ENCODE measurements at regions not wholly inside any gene's neighbourhood (a gene's known extent, or its start where the extent isn't known, plus 50 kb on each side); places are given as distances from the start of the nearest gene placed in this dataset.

- no peaks in the 10 kb centered on the region for H3K27me3 ChIP-seq
- no peak overlapping the region for H3K4me3 ChIP-seq
- no peaks in the 10 kb centered on the region for H3K36me3 ChIP-seq
- no peaks in the 10 kb centered on the region for H3K9me3 ChIP-seq
- TF ChIP-seq, protein P1, sequence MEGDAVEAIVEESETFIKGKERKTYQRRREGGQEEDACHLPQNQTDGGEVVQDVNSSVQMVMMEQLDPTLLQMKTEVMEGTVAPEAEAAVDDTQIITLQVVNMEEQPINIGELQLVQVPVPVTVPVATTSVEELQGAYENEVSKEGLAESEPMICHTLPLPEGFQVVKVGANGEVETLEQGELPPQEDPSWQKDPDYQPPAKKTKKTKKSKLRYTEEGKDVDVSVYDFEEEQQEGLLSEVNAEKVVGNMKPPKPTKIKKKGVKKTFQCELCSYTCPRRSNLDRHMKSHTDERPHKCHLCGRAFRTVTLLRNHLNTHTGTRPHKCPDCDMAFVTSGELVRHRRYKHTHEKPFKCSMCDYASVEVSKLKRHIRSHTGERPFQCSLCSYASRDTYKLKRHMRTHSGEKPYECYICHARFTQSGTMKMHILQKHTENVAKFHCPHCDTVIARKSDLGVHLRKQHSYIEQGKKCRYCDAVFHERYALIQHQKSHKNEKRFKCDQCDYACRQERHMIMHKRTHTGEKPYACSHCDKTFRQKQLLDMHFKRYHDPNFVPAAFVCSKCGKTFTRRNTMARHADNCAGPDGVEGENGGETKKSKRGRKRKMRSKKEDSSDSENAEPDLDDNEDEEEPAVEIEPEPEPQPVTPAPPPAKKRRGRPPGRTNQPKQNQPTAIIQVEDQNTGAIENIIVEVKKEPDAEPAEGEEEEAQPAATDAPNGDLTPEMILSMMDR (IDR thresholded peaks at IDR 0.05) = no peak
- no peak for TF ChIP-seq POLR2A (IDR thresholded peaks at IDR 0.05)
- DNase-seq = no peak
- no peak overlapping the region for H3K27ac ChIP-seq
- no peaks in the 10 kb centered on the region for H3K4me1 ChIP-seq
These were observed 284.0 kb upstream of the GADL1 start for GRCh38 chr3:31178467-31178866.

DNA sequence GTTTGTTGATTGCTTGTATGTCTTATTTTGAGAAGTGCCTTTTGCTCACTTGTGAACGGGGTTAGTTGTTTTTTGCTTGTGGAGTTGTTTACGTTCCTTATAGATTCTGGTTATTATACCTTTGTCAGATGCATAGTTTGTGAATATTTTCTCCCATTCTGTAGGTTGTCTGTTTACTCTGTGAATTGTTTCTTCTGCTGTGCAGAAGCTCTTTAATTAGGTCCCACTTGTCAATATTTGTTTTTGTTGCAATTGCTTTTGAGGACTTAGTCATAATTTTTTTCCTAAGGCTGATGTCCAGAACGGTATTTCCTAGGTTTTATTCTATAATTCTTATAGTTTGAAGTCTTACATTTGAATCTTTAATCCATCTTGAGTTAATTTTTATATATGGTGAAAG, 285.3 kb upstream of the GADL1 start:
- TF ChIP-seq, protein P1 (IDR thresholded peaks at IDR 0.05) = no peak
- TF ChIP-seq POLR2A (IDR thresholded peaks at IDR 0.05) = no peak
- Histone ChIP-seq H3K9me3 (no peaks in the 10 kb centered on the region), H3K4me3 (no peak overlapping the region), H3K27me3 (no peaks in the 10 kb centered on the region), H3K27ac (no peak overlapping the region), H3K36me3 (no peaks in the 10 kb centered on the region), H3K4me1 (peaks cover 0 to 3% (median 0%) of the 10 kb centered on the region in 4 donors)
- DNase-seq = no peak

DNA sequence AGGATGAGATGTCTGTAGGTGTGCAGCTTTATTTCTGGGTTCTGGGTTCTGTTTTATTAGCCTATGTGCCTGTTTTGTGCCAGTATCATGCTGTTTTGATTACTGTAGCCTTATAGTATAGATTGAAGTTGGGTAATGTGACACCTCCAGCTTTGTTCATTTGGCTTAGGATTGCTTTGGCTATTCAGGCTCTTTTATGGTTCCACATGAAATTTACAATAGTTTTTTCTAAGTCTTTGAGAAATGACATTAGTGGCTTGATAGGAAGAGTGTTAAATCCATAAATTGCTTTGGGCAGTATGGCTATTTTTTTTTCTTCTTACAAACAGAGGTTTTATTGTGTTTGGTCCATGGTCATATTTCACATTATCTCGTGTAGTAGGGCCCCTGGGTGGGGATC, 285.8 kb upstream of the GADL1 start:
- peaks cover 0 to 8% (median 0%) of the 10 kb centered on the region in 4 donors for H3K4me1 ChIP-seq
- no peak overlapping the region for H3K4me3 ChIP-seq

DNA sequence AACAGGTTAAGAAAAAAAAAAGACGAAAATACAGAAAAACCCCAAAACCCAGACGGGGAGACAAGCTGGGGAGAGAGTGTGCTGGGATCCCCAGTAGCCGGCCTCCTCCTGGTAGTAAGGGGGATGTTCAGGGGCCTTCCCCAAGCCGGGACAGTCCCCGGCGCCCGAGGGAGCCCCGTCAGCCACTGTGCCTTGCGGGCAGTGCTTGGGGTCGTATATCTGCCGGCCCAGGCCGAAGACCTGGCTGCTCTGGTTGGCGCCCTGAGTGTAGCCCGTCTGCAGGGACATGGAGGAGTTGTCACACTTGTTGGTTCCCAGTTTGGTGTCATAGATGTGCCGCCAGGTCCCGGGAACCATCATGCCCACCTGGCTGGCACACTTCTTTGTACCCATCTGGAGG, 287.2 kb upstream of the GADL1 start:
- Histone ChIP-seq H3K9me3 (no peaks in the 10 kb centered on the region), H3K4me3 (no peak overlapping the region), H3K4me1 (peaks cover 0 to 8% (median 0%) of the 10 kb centered on the region in 4 donors), H3K27me3 (no peaks in the 10 kb centered on the region), H3K36me3 (no peaks in the 10 kb centered on the region), H3K27ac (no peak overlapping the region)
- DNase-seq = no peak
- TF ChIP-seq POLR2A (IDR thresholded peaks at IDR 0.05) = no peak
- TF ChIP-seq, protein P1 (IDR thresholded peaks at IDR 0.05) = no peak

More for the DNA sequence above, 285.8 kb upstream of the GADL1 start:
- no peaks in the 10 kb centered on the region for H3K36me3 ChIP-seq
- H3K27me3 ChIP-seq = no peaks in the 10 kb centered on the region
- TF ChIP-seq, protein P1 (IDR thresholded peaks at IDR 0.05) = no peak
- TF ChIP-seq POLR2A (IDR thresholded peaks at IDR 0.05) = no peak
- no peak for DNase-seq
- no peak overlapping the region for H3K27ac ChIP-seq
- H3K9me3 ChIP-seq = no peaks in the 10 kb centered on the region

DNA sequence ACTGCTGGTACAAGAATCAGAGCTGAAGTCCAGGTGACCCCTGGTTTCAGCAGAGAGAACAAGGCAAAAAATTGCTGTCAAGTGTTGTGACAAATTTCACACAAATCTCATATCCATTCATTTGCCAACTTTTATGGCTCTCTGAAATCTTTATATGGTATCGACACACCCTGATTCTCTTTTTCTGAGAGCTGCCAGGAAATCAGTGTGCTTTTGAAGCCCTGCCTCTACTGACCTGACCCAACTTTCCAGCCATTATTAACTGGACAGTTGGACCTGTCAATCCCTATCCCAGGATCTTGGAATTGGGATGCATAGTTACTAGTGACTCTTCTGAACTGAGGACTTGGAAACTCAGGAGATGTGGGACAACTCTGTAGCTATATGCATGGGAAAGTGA, 288.2 kb upstream of the GADL1 start:
- no peaks in the 10 kb centered on the region for H3K36me3 ChIP-seq
- H3K27me3 ChIP-seq = no peaks in the 10 kb centered on the region
- no peaks in the 10 kb centered on the region for H3K9me3 ChIP-seq
- H3K4me3 ChIP-seq = no peak overlapping the region
- H3K4me1 ChIP-seq = peaks cover 0 to 8% (median 0%) of the 10 kb centered on the region in 4 donors
- no peak for DNase-seq
- TF ChIP-seq, protein P1 (IDR thresholded peaks at IDR 0.05) = no peak
- TF ChIP-seq POLR2A (IDR thresholded peaks at IDR 0.05) = no peak
- H3K27ac ChIP-seq = no peak overlapping the region

All from Peyer's patch (tissue), 4 donors.